ENCODE measurements at regions not wholly inside any gene's neighbourhood (a gene's known extent, or its start where the extent isn't known, plus 50 kb on each side); places are given as distances from the start of the nearest gene placed in this dataset.
A peak's percentile ranks its signal among the peaks of the same experiment; 100 is the strongest.

GRCh38 chr13:52975969-52976368 lies 52.6 kb upstream of the OLFM4 start:
- DNase-seq (ENCODE audit: low read depth, low spot score), result no peak

- DNase-seq (ENCODE audit: low read depth, low spot score), result no peak
Observed at GRCh38 chr13:52975161-52975560, 53.5 kb upstream of the OLFM4 start.

- no peak for DNase-seq (ENCODE audit: low read depth, low spot score)
Observed at GRCh38 chr13:52974711-52975110, 53.9 kb upstream of the OLFM4 start.

GRCh38 chr13:52969373-52969772 lies 59.2 kb upstream of the OLFM4 start:
- no peak for DNase-seq (ENCODE audit: low read depth, low spot score)

- DNase-seq (ENCODE audit: low read depth, low spot score), result peak; percentile 85
Observed at GRCh38 chr13:52968074-52968700, 60.4 kb upstream of the OLFM4 start.

- DNase-seq (ENCODE audit: low read depth, low spot score), result no peak
Observed at GRCh38 chr13:52961987-52962386, 66.6 kb upstream of the OLFM4 start.

GRCh38 chr13:52961256-52961910 lies 67.2 kb upstream of the OLFM4 start:
- DNase-seq (ENCODE audit: low read depth, low spot score), result no peak

GRCh38 chr13:52955472-52955874 lies 73.1 kb upstream of the OLFM4 start:
- DNase-seq (ENCODE audit: low read depth, low spot score), result peak; percentile 75

GRCh38 chr13:52954838-52955237 lies 73.8 kb upstream of the OLFM4 start:
- DNase-seq (ENCODE audit: low read depth, low spot score), result no peak

- DNase-seq (ENCODE audit: low read depth, low spot score), result no peak
Observed at GRCh38 chr13:52950436-52950956, 78.1 kb upstream of the OLFM4 start.

- DNase-seq (ENCODE audit: low read depth, low spot score), result no peak
Observed at GRCh38 chr13:52949742-52950141, 78.9 kb upstream of the OLFM4 start.

- DNase-seq (ENCODE audit: low read depth, low spot score), result no peak
Observed at GRCh38 chr13:52949044-52949443, 79.6 kb upstream of the OLFM4 start.

GRCh38 chr13:52947921-52948373 lies 80.7 kb upstream of the OLFM4 start:
- DNase-seq (ENCODE audit: low read depth, low spot score), result no peak

GRCh38 chr13:52945348-52945747 lies 83.3 kb upstream of the OLFM4 start:
- no peak for DNase-seq (ENCODE audit: low read depth, low spot score)

GRCh38 chr13:52944697-52945096 lies 83.9 kb upstream of the OLFM4 start:
- no peak for DNase-seq (ENCODE audit: low read depth, low spot score)

GRCh38 chr13:52938065-52938464 lies 89.6 kb upstream of the PCDH8 start:
- DNase-seq (ENCODE audit: low read depth, low spot score), result no peak

GRCh38 chr13:52936806-52937205 lies 88.4 kb upstream of the PCDH8 start:
- no peak for DNase-seq (ENCODE audit: low read depth, low spot score)

- no peak for DNase-seq (ENCODE audit: low read depth, low spot score)
Observed at GRCh38 chr13:52934258-52934657, 85.8 kb upstream of the PCDH8 start.

GRCh38 chr13:52933547-52934210 lies 85.2 kb upstream of the PCDH8 start:
- DNase-seq (ENCODE audit: low read depth, low spot score), result no peak

- no peak for DNase-seq (ENCODE audit: low read depth, low spot score)
Observed at GRCh38 chr13:52933099-52933498, 84.7 kb upstream of the PCDH8 start.

GRCh38 chr13:52932649-52933048 lies 84.2 kb upstream of the PCDH8 start:
- DNase-seq (ENCODE audit: low read depth, low spot score), result no peak

- DNase-seq (ENCODE audit: low read depth, low spot score), result no peak
Observed at GRCh38 chr13:52931539-52932431, 83.3 kb upstream of the PCDH8 start.
